GM21526 (cell line): ENCODE measurements at regions not wholly inside any gene's neighbourhood (a gene's known extent, or its start where the extent isn't known, plus 50 kb on each side); places are given as distances from the start of the nearest gene placed in this dataset.
"Not testable (repeated sequence)": the region's sequence is repeated elsewhere in the genome, so short reads cannot be mapped to it uniquely, and the experiment has no call there.

Experiments
- ATAC-seq: cut with Tn5 transposase; IDR thresholded peaks from one replicate; pipeline ENCODE4 v1.9.1; 2021; ENCODE audit warnings: moderate library complexity; ENCODE audit not compliant: unreplicated experiment, low FRiP score

GRCh38 chr7:131941291-131941690, 384.9 kb upstream of the PODXL start:
- ATAC-seq, result no peak

- no peak for ATAC-seq
Measured at GRCh38 chr7:131940621-131941165, 384.3 kb upstream of the PODXL start.

- not testable (repeated sequence) for ATAC-seq
Measured at GRCh38 chr7:131938788-131939187, 382.4 kb upstream of the PODXL start.

GRCh38 chr7:131937868-131938267, 381.4 kb upstream of the PODXL start:
- ATAC-seq, result no peak

GRCh38 chr7:131935180-131935579, 378.8 kb upstream of the PODXL start:
- no peak for ATAC-seq

DNA sequence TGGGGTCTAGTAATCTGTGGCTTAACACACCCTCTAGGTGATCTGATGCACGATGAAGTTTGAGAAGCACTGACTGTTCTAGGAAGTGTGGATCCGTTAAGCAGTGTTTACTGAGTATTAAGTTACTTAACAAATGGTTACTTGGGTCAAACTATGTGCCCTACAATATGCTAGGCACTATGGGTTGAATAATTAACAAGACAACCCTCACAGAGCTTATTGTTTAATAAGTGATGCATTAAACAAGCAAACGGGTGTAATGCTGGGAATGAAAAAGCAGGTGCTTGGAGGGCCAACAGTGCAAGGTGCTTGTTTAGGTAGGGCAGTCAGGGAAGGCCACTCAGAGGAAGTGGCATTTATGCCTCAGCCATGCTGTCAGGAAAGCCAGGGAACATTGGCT, 378.0 kb upstream of the PODXL start:
- no peak for ATAC-seq

DNA sequence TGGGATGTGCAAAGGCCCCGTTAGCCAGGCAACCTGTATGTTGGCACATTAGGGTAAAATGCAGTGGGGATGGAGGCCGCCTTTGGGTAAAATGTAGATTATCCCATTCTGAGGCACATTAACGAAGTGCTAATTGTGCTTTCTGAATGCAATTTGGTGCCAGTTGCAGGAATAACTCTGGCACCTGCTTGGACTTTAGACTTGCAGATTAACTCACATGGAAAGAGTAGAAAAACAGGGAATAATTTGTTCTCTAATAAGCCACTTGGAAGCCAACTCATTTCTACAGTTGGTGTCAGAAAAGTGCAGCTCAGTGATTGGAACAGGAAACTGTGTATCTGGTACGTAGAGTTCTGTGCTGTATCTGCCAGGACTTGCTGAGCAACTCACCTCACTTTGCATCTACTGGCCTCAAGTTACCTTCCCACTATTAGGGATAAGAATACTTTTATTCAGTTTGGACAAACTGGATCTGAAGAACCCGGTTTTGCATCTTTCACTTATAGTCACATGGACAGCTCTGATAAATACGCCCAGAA, 377.4 kb upstream of the PODXL start:
- no peak for ATAC-seq

GRCh38 chr7:131933219-131933618, 376.8 kb upstream of the PODXL start:
- ATAC-seq, result not testable (repeated sequence)

GRCh38 chr7:131932271-131932670, 375.8 kb upstream of the PODXL start:
- ATAC-seq, result no peak

GRCh38 chr7:131931370-131931769, 374.9 kb upstream of the PODXL start:
- ATAC-seq, result no peak

DNA sequence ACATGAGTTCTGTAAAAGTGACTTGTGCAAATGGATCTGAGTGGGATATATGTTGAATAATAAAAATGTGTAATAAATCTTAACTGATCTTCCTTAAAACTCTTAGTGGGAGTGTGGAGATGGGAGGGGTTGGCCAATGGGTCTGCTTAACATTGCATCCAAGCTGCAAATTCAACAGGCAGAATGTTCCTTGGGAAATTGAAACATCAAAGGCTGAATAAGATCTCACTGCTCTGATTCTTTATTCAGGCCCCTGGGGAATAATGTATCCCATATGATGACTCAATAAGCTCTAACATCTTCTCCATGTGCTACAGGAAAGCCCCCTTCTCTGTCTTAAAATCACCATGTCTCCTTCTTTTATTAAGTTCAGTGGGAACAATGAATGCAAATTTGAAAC, 373.2 kb upstream of the PODXL start:
- no peak for ATAC-seq

- ATAC-seq, result no peak
Measured at GRCh38 chr7:131927770-131928423, 371.5 kb upstream of the PODXL start.

DNA sequence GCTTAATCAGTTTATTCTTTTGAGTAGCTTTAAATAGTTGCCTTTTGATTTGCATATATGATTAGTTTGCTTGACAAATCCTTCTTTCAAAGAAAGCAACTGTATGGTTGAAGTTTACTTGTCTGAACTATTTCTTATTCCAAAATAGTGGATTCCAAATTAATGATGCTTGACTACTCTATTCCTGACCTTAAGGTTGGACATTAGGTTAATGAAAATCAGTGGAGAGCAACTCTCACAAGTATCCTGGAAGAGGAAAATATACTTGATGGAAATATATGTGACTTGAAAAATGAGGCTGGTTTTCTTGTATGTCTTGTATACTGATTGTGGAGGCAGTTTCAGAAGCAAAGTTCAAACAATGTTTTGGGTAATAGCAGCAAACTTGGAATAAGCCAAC, 369.2 kb upstream of the PODXL start:
- no peak for ATAC-seq

- peak; percentile 68 for ATAC-seq
Measured at GRCh38 chr7:131924857-131925256, 368.4 kb upstream of the PODXL start.

GRCh38 chr7:131922948-131923347, 366.5 kb upstream of the PODXL start:
- not testable (repeated sequence) for ATAC-seq

DNA sequence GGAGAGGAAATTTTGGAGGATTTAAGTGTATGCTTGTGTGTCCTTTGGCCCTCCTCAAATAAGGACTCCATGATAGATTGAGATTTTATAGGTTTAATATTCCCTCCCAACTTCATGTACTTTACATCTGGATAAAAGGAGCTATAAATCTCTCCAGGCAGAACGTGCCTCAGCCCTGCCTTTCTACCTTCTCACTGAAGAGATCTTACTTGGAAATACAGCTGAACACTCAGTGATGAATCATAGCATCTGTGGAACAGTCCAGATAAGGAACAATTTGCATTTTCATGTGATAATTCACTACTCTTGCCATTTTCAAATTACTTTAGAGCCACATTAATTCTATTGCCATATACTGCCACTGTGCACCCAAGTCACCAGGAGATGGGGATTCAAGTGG, 364.6 kb upstream of the PODXL start:
- ATAC-seq, result no peak

DNA sequence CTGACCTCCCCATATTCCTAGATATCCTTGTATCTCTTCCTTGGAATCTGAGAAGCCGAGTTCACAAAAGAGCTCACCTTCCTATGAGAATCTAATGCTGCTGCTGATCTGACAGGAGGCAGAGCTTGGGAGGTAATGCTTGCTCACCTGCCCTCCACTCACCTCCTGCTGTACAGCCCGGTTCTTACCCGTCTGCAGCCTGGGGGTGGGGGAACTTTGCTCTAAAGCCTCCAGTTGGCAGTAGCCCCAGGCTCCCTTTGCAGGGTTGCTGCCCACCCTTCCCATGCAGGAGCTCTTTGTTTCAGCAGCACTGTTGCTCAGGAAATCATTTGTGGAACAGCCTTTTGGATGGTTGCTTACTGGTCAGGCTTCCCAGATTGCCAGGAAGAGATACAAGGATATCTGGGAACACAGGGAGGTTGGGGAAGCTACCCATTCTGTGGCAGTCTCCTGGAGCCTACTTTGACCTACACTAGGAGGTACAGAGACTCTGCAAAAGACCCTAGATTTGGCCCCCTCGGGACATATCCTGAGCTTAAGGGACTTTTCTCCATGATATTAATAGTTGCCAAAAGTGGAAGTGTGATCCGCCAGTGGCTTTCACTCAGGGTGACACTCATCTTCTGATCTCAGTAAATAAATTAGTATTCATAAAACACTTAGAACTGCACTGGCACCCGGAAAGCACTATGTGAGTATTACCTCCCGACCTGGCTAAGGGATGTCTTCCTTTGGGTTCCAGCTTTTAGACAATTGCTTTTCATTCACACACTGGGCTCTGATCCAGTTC, 363.7 kb upstream of the PODXL start:
- no peak for ATAC-seq

GRCh38 chr7:131911112-131911511, 354.7 kb upstream of the PODXL start:
- no peak for ATAC-seq

DNA sequence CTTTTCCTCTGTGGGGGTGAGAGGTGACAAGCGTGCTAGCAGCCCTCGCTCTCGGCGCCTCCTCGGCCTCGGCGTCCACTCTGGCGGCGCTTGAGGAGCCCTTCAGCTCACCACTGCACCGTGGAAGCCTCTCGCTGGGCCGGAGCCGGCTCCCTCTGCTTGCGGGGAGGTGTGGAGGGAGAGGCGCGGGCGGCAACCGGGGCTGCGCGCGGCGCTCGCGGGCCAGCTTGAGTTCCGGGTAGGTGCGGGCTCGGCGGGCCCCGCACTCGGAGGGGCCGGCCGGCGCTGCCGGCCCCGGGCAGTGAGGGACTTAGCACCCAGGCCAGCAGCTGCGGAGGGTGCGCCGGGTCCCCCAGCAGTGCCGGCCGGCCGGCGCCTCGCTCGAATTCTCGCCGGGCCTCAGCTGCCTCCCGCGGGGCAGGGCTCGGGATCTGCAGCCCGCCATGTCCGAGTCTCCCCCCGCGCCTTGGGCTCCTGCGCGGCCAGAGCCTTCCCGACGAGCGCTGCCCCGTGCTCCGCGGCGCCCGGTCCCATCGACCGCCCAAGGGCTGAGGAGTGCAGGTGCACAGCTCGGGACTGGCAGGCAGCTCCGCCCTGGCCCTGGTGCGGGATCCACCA, 352.8 kb upstream of the PODXL start:
- no peak for ATAC-seq

DNA sequence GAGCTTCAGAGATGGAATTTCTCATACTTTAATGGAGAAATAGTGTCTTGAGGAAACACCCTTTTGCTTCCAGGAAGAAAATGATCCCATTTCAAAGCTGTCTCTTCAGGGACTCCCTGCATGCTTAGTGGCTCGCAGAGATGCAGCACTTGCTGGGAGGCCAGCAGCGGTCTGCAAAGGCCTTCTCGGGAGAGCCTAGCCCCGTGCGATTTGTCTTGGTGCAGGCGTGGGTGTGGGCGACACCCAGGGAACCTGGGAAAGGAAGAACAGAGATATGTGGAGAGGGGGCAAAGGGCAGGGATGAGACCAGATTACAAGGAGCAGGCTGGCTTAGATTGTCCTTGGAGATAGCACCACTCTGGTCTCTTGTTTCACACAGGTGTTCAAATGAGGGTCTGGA, 352.3 kb upstream of the PODXL start:
- ATAC-seq, result no peak

- no peak for ATAC-seq
Measured at GRCh38 chr7:131905471-131905973, 349.1 kb upstream of the PODXL start.
